WTC11 (cell line): ENCODE measurements at regions not wholly inside any gene's neighbourhood (a gene's known extent, or its start where the extent isn't known, plus 50 kb on each side); places are given as distances from the start of the nearest gene placed in this dataset.

ENCODE experiments used
- ATAC-seq: fragments of 200-7000 bp; cut with Tn5 transposase; 2 replicates; pipeline ENCODE4 v1.10.0; 2021; ENCODE audit warnings: mild to moderate bottlenecking, moderate library complexity
- CTCF ChIA-PET: fragments of 300-600 bp; sonication (Branson Sonifier 250); formaldehyde crosslinking; loops from one replicate; lab custom pipeline; 2021; ENCODE audit warnings: antibody characterized with exemption; lab: Charles Lee
- POLR2A ChIA-PET: fragments of 350-600 bp; sonication (Branson Sonifier 250); formaldehyde crosslinking; loops from one replicate; lab custom pipeline; 2021; ENCODE audit warnings: antibody characterized with exemption; lab: Charles Lee
- DNase-seq: peaks from one replicate; pipeline ENCODE4 v3.0.0; 2021; ENCODE audit warnings: low spot score
- H3K27ac Mint-ChIP-seq: 2 replicates; pipeline ENCODE4 v1.8.0; 2021; ENCODE audit warnings: mixed read lengths
- H3K27me3 Mint-ChIP-seq: 2 replicates; pipeline ENCODE4 v1.8.0; 2021; ENCODE audit warnings: low read depth, mild to moderate bottlenecking, moderate library complexity, mixed read lengths
- H3K36me3 Mint-ChIP-seq: 2 replicates; pipeline ENCODE4 v1.8.0; 2021; ENCODE audit warnings: mixed read lengths
- H3K4me1 Mint-ChIP-seq: 2 replicates; pipeline ENCODE4 v1.8.0; 2022; ENCODE audit warnings: mixed read lengths
- H3K4me3 Mint-ChIP-seq: 2 replicates; pipeline ENCODE4 v1.8.0; 2021; ENCODE audit warnings: mild to moderate bottlenecking, moderate library complexity, mixed read lengths
- H3K9me3 Mint-ChIP-seq: 2 replicates; pipeline ENCODE4 v1.8.0; 2021; ENCODE audit warnings: mixed read lengths
- AFF4 ChIP-seq: sonication (generic); formaldehyde crosslinking; IDR thresholded peaks from 2 replicates; pipeline ENCODE4 v1.8.1; 2023; ENCODE audit warnings: mild to moderate bottlenecking, missing genetic modification reagents, borderline replicate concordance
- ATF3 ChIP-seq: sonication (generic); formaldehyde crosslinking; conservative IDR thresholded peaks from 2 replicates; pipeline ENCODE4 v1.8.1; 2022; ENCODE audit warnings: mild to moderate bottlenecking, missing genetic modification reagents
- ATF6 ChIP-seq: sonication (generic); formaldehyde crosslinking; IDR thresholded peaks from 2 replicates; pipeline ENCODE4 v1.8.1; 2023; ENCODE audit warnings: mild to moderate bottlenecking, missing genetic modification reagents
- CREM ChIP-seq: sonication (generic); formaldehyde crosslinking; IDR thresholded peaks from 2 replicates; pipeline ENCODE4 v1.8.1; 2022; ENCODE audit warnings: mild to moderate bottlenecking, missing genetic modification reagents, moderate library complexity
- ETV6 ChIP-seq: sonication (generic); formaldehyde crosslinking; IDR thresholded peaks from 2 replicates; pipeline ENCODE4 v1.8.1; 2022; ENCODE audit warnings: mild to moderate bottlenecking, missing genetic modification reagents
- KAT7 ChIP-seq: sonication (generic); formaldehyde crosslinking; IDR thresholded peaks from 2 replicates; pipeline ENCODE4 v1.8.1; 2023; ENCODE audit warnings: missing genetic modification reagents, mild to moderate bottlenecking, borderline replicate concordance
- MAX ChIP-seq: sonication (generic); formaldehyde crosslinking; IDR thresholded peaks from 2 replicates; pipeline ENCODE4 v1.8.0; 2022; ENCODE audit warnings: mild to moderate bottlenecking, missing genetic modification reagents
- NR1H2 ChIP-seq: sonication (generic); formaldehyde crosslinking; IDR thresholded peaks from 2 replicates; pipeline ENCODE4 v1.9.0; 2021; ENCODE audit warnings: mild to moderate bottlenecking, moderate library complexity, missing genetic modification reagents
- NR2C2 ChIP-seq: sonication (generic); formaldehyde crosslinking; IDR thresholded peaks from 2 replicates; pipeline ENCODE4 v1.8.0; 2022; ENCODE audit warnings: mild to moderate bottlenecking, missing genetic modification reagents
- NR3C1 ChIP-seq: sonication (generic); formaldehyde crosslinking; conservative IDR thresholded peaks from 2 replicates; pipeline ENCODE4 v1.8.1; 2023; ENCODE audit warnings: low read depth, mild to moderate bottlenecking, missing genetic modification reagents
- SMAD3 ChIP-seq: sonication (generic); formaldehyde crosslinking; IDR thresholded peaks from 2 replicates; pipeline ENCODE4 v1.8.0; 2022; ENCODE audit warnings: missing genetic modification reagents, mild to moderate bottlenecking, borderline replicate concordance
- SOX15 ChIP-seq: fragments of 250-450 bp; sonication (Bioruptor Pico); IDR thresholded peaks from 2 replicates; pipeline ENCODE4 v1.9.0; 2021; ENCODE audit warnings: mild to moderate bottlenecking
- TEAD4 ChIP-seq: sonication (generic); formaldehyde crosslinking; IDR thresholded peaks from 2 replicates; pipeline ENCODE4 v1.8.0; 2022; ENCODE audit warnings: mild to moderate bottlenecking, missing genetic modification reagents
- TP53 ChIP-seq: sonication (generic); formaldehyde crosslinking; IDR thresholded peaks from 2 replicates; pipeline ENCODE4 v1.8.1; 2023; ENCODE audit warnings: mild to moderate bottlenecking, missing genetic modification reagents
- ZNF232 ChIP-seq: sonication (generic); formaldehyde crosslinking; IDR thresholded peaks from 2 replicates; pipeline ENCODE4 v1.8.0; 2022; ENCODE audit warnings: mild to moderate bottlenecking, missing genetic modification reagents
- ZNF263 ChIP-seq: sonication (generic); formaldehyde crosslinking; IDR thresholded peaks from 2 replicates; pipeline ENCODE4 v1.8.1; 2022; ENCODE audit warnings: low read depth, mild to moderate bottlenecking, moderate library complexity, missing genetic modification reagents
- TF ChIP-seq, protein P1 (sequence below): sonication (generic); formaldehyde crosslinking; IDR thresholded peaks from 2 replicates; pipeline ENCODE4 v1.8.0; 2023; ENCODE audit warnings: missing genetic modification reagents, mild to moderate bottlenecking, borderline replicate concordance
- TF ChIP-seq, protein P2 (sequence below): sonication (generic); formaldehyde crosslinking; IDR thresholded peaks from 2 replicates; pipeline ENCODE4 v1.8.0; 2022; ENCODE audit warnings: missing genetic modification reagents
- TF ChIP-seq, protein P3 (sequence below): sonication (generic); formaldehyde crosslinking; IDR thresholded peaks from 2 replicates; pipeline ENCODE4 v1.8.1; 2022; ENCODE audit warnings: mild to moderate bottlenecking, moderate library complexity, missing genetic modification reagents
- TF ChIP-seq, protein P4 (sequence below): sonication (generic); formaldehyde crosslinking; IDR thresholded peaks from 2 replicates; pipeline ENCODE4 v1.8.0; 2022; ENCODE audit warnings: mild to moderate bottlenecking, missing genetic modification reagents

DNA sequence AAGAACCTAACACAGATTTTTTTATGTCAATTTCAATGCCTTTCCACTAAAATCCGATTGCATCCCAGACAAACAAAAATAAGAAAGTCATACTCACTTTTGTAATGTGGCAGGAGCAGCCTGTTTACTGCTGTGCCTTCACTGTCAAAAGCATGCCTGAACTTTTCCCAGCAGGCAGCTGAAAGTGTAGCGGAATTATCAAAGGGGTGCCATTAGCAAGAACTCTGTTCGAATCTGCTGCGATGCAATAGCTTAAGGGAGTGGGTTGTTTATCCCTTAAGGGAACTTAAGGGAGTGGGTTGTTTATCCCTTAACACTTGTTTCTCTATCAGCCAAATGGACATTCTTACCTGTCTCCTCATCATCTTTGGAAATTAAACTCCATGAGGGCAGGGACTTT, 243.5 kb downstream of the PAX3 start (continued):
- TF ChIP-seq AFF4 (CRISPR knock-in tag) (no peak), TEAD4 (CRISPR knock-in tag) (no peak), SMAD3 (CRISPR knock-in tag) (no peak)
- TF ChIP-seq, protein P1, sequence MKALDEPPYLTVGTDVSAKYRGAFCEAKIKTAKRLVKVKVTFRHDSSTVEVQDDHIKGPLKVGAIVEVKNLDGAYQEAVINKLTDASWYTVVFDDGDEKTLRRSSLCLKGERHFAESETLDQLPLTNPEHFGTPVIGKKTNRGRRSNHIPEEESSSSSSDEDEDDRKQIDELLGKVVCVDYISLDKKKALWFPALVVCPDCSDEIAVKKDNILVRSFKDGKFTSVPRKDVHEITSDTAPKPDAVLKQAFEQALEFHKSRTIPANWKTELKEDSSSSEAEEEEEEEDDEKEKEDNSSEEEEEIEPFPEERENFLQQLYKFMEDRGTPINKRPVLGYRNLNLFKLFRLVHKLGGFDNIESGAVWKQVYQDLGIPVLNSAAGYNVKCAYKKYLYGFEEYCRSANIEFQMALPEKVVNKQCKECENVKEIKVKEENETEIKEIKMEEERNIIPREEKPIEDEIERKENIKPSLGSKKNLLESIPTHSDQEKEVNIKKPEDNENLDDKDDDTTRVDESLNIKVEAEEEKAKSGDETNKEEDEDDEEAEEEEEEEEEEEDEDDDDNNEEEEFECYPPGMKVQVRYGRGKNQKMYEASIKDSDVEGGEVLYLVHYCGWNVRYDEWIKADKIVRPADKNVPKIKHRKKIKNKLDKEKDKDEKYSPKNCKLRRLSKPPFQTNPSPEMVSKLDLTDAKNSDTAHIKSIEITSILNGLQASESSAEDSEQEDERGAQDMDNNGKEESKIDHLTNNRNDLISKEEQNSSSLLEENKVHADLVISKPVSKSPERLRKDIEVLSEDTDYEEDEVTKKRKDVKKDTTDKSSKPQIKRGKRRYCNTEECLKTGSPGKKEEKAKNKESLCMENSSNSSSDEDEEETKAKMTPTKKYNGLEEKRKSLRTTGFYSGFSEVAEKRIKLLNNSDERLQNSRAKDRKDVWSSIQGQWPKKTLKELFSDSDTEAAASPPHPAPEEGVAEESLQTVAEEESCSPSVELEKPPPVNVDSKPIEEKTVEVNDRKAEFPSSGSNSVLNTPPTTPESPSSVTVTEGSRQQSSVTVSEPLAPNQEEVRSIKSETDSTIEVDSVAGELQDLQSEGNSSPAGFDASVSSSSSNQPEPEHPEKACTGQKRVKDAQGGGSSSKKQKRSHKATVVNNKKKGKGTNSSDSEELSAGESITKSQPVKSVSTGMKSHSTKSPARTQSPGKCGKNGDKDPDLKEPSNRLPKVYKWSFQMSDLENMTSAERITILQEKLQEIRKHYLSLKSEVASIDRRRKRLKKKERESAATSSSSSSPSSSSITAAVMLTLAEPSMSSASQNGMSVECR (CRISPR knock-in tag) = no peak

- Mint-ChIP-seq H3K27ac (no peak overlapping the region), H3K36me3 (no peaks in the 10 kb centered on the region), H3K9me3 (no peaks in the 10 kb centered on the region), H3K4me1 (peaks cover 16% of the 10 kb centered on the region), H3K4me3 (no peak overlapping the region), H3K27me3 (peaks cover 100% of the 10 kb centered on the region)
- ATAC-seq (no peak), DNase-seq (no peak)
- POLR2A ChIA-PET = no interaction called here
- CTCF ChIA-PET = interaction anchor here (1.3 kb wide), 1 partner anchor 29 kb away, joined by 3 read pairs; no protein-coding TSS in a partner anchor
- TF ChIP-seq, protein P2, sequence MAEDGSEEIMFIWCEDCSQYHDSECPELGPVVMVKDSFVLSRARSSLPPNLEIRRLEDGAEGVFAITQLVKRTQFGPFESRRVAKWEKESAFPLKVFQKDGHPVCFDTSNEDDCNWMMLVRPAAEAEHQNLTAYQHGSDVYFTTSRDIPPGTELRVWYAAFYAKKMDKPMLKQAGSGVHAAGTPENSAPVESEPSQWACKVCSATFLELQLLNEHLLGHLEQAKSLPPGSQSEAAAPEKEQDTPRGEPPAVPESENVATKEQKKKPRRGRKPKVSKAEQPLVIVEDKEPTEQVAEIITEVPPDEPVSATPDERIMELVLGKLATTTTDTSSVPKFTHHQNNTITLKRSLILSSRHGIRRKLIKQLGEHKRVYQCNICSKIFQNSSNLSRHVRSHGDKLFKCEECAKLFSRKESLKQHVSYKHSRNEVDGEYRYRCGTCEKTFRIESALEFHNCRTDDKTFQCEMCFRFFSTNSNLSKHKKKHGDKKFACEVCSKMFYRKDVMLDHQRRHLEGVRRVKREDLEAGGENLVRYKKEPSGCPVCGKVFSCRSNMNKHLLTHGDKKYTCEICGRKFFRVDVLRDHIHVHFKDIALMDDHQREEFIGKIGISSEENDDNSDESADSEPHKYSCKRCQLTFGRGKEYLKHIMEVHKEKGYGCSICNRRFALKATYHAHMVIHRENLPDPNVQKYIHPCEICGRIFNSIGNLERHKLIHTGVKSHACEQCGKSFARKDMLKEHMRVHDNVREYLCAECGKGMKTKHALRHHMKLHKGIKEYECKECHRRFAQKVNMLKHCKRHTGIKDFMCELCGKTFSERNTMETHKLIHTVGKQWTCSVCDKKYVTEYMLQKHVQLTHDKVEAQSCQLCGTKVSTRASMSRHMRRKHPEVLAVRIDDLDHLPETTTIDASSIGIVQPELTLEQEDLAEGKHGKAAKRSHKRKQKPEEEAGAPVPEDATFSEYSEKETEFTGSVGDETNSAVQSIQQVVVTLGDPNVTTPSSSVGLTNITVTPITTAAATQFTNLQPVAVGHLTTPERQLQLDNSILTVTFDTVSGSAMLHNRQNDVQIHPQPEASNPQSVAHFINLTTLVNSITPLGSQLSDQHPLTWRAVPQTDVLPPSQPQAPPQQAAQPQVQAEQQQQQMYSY (CRISPR knock-in tag) = no peak
- no peak for TF ChIP-seq NR3C1 (CRISPR knock-in tag)
- TF ChIP-seq ATF3 = no peak
- TF ChIP-seq ATF6 (CRISPR knock-in tag) = no peak
- TF ChIP-seq ZNF232 (CRISPR knock-in tag) = no peak
- no peak for TF ChIP-seq NR1H2
- TF ChIP-seq, protein P3, sequence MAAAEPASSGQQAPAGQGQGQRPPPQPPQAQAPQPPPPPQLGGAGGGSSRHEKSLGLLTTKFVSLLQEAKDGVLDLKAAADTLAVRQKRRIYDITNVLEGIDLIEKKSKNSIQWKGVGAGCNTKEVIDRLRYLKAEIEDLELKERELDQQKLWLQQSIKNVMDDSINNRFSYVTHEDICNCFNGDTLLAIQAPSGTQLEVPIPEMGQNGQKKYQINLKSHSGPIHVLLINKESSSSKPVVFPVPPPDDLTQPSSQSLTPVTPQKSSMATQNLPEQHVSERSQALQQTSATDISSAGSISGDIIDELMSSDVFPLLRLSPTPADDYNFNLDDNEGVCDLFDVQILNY (CRISPR knock-in tag) = no peak
- no peak for TF ChIP-seq SMAD3 (CRISPR knock-in tag)
- no peak for TF ChIP-seq ZNF263 (CRISPR knock-in tag)
- TF ChIP-seq, protein P4, sequence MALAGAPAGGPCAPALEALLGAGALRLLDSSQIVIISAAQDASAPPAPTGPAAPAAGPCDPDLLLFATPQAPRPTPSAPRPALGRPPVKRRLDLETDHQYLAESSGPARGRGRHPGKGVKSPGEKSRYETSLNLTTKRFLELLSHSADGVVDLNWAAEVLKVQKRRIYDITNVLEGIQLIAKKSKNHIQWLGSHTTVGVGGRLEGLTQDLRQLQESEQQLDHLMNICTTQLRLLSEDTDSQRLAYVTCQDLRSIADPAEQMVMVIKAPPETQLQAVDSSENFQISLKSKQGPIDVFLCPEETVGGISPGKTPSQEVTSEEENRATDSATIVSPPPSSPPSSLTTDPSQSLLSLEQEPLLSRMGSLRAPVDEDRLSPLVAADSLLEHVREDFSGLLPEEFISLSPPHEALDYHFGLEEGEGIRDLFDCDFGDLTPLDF = no peak
- no peak for TF ChIP-seq NR2C2 (CRISPR knock-in tag)
- TF ChIP-seq KAT7 = no peak
- TF ChIP-seq MAX = no peak
- no peak for TF ChIP-seq SOX15 (CRISPR knock-in tag)
- no peak for TF ChIP-seq ETV6 (CRISPR knock-in tag)
- no peak for TF ChIP-seq TP53 (CRISPR knock-in tag)
- TF ChIP-seq CREM (CRISPR knock-in tag) = no peak
- no peak for TF ChIP-seq TEAD4 (CRISPR knock-in tag)
Observed at GRCh38 chr2:222054813-222055212, 244.0 kb downstream of the PAX3 start.
